COLO829 (cell line): ENCODE measurements at regions not wholly inside any gene's neighbourhood (a gene's known extent, or its start where the extent isn't known, plus 50 kb on each side); places are given as distances from the start of the nearest gene placed in this dataset.
A peak's percentile ranks its signal among the peaks of the same experiment; 100 is the strongest.

Experiments
- DNase-seq: peaks from one replicate; pipeline ENCODE4 v3.0.0; 2012; ENCODE audit warnings: low spot score

- DNase-seq: no peak
These were observed 222.2 kb downstream of the FLRT2 start for GRCh38 chr14:85752175-85752574.

GRCh38 chr14:85744573-85744972 is 214.6 kb downstream of the FLRT2 start:
- DNase-seq: no peak

DNA sequence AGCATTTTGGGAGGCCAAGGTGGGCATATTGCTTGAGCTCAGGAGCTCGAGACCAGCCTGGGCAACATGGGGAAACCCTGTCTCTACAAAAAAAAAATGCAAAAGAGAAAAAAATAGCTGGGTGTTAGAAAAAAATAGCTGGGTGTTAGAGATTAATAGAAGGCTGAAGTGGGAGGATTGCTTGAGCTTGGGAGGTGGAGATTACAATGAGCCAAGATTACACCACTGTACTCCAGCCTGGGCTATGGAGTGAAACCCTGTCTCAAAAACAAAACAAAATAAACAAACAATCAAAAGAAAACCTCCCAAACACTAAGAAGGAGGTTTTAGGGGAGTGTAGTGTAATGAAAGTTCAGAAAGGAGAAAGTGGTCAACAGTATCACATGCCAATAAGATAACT is 202.1 kb downstream of the FLRT2 start:
- no peak for DNase-seq

GRCh38 chr14:85731186-85731585 is 201.2 kb downstream of the FLRT2 start:
- DNase-seq: no peak

GRCh38 chr14:85728476-85729065 is 198.6 kb downstream of the FLRT2 start:
- no peak for DNase-seq

- peak; percentile 3 for DNase-seq
These were observed 184.1 kb downstream of the FLRT2 start for GRCh38 chr14:85714069-85714468.

GRCh38 chr14:85711620-85712019 is 181.7 kb downstream of the FLRT2 start:
- DNase-seq: no peak
